OCI-LY7 (cell line): ENCODE measurements at regions not wholly inside any gene's neighbourhood (a gene's known extent, or its start where the extent isn't known, plus 50 kb on each side); places are given as distances from the start of the nearest gene placed in this dataset.

Source experiments
- CTCF ChIP-seq: fragments of 200-600 bp; sonication (generic); conservative IDR thresholded peaks from 2 replicates; pipeline ENCODE4 v1.5.1; 2014; ENCODE audit warnings: mild to moderate bottlenecking, antibody characterized with exemption, low read length, moderate library complexity, mixed read lengths
- EZH2phosphoT487 ChIP-seq: fragments of 200-600 bp; sonication (generic); IDR thresholded peaks from 2 replicates; pipeline ENCODE4 v1.6.1; 2018; ENCODE audit warnings: low read depth, borderline replicate concordance, mild to moderate bottlenecking, mixed run types, antibody characterized with exemption, low read length, moderate library complexity, mixed read lengths

- no peak for TF ChIP-seq CTCF
- no peak for TF ChIP-seq EZH2phosphoT487
Observed at GRCh38 chr4:6524436-6524835, 50.6 kb upstream of the MAN2B2 start.
